Lung (tissue), 11 donors: ENCODE measurements at regions not wholly inside any gene's neighbourhood (a gene's known extent, or its start where the extent isn't known, plus 50 kb on each side); places are given as distances from the start of the nearest gene placed in this dataset.
A peak's percentile ranks its signal among the peaks of the same experiment; 100 is the strongest.

Source experiments
- ATAC-seq: fragments of 200-7000 bp; cut with Tn5 transposase; one replicate; pipeline ENCODE4 v1.9.1; 2020; ENCODE audit warnings: moderate number of reproducible peaks; ENCODE audit not compliant: insufficient read depth, low FRiP score
- DNase-seq, 3 donors: peaks; one replicate each; pipeline ENCODE4 v3.0.0-alpha.2; 2013 to 2017
- H3K27ac ChIP-seq, 2 donors: one replicate each; pipeline ENCODE4 v1.5.1; 2013; ENCODE audit warnings: mild to moderate bottlenecking in 2 of 2, moderate library complexity in 2 of 2, control low read depth in 1 of 2, inconsistent platforms in 1 of 2, low read depth in 1 of 2, low read length in 1 of 2
- H3K27me3 ChIP-seq, 3 donors: one replicate each; pipeline ENCODE4 v1.5.1; 2013; ENCODE audit warnings: low read length in 2 of 3; ENCODE audit not compliant: control insufficient read depth in 3 of 3, insufficient read depth in 3 of 3
- H3K36me3 ChIP-seq, 4 donors: one replicate each; pipeline ENCODE4 v1.5.1; 2013; ENCODE audit warnings: low read length in 4 of 4, mild to moderate bottlenecking in 1 of 4, moderate library complexity in 1 of 4; ENCODE audit not compliant: control insufficient read depth in 4 of 4, insufficient read depth in 4 of 4
- H3K4me1 ChIP-seq, 5 donors: one replicate each; pipeline ENCODE4 v1.5.1; 2013; ENCODE audit warnings: low read length in 5 of 5, mild to moderate bottlenecking in 2 of 5, moderate library complexity in 1 of 5; ENCODE audit not compliant: control insufficient read depth in 5 of 5, insufficient read depth in 5 of 5
- H3K4me3 ChIP-seq: one replicate; pipeline ENCODE4 v1.5.1; 2013; ENCODE audit warnings: mild to moderate bottlenecking, control low read depth, moderate library complexity
- H3K9ac ChIP-seq, 2 donors: one replicate each; pipeline ENCODE4 v1.5.1; 2013; ENCODE audit warnings: low read length in 2 of 2, control low read depth in 1 of 2; ENCODE audit not compliant: insufficient read depth in 1 of 2
- H3K9me3 ChIP-seq, 4 donors: one replicate each; pipeline ENCODE4 v1.5.1; 2013; ENCODE audit warnings: low read length in 3 of 4, mild to moderate bottlenecking in 1 of 4, moderate library complexity in 1 of 4; ENCODE audit not compliant: control insufficient read depth in 4 of 4, insufficient read depth in 3 of 4
- whole genome bisulfite sequencing, 2 donors: extraction: QIAGEN DNeasy Blood & Tissue Kit; methylation state at CpG; one replicate each; pipeline ENCODE4 v1.1.7; 2013; 5-methylcytosine and 5-hydroxymethylcytosine counted together
- TF ChIP-seq, protein P1 (sequence below): IDR thresholded peaks from 2 replicates; pipeline ENCODE4 v1.5.1; 2012; ENCODE audit warnings: mild to moderate bottlenecking; ENCODE audit errors: control extremely low read depth, extremely low read depth
- donor health status: control.
- donor health status: control.
- donor health status: Bipolar disorder and iron deficiency.
- donor health status: healthy.
- donor health status: DM: yes; HTN: yes; CAD: no.

DNA sequence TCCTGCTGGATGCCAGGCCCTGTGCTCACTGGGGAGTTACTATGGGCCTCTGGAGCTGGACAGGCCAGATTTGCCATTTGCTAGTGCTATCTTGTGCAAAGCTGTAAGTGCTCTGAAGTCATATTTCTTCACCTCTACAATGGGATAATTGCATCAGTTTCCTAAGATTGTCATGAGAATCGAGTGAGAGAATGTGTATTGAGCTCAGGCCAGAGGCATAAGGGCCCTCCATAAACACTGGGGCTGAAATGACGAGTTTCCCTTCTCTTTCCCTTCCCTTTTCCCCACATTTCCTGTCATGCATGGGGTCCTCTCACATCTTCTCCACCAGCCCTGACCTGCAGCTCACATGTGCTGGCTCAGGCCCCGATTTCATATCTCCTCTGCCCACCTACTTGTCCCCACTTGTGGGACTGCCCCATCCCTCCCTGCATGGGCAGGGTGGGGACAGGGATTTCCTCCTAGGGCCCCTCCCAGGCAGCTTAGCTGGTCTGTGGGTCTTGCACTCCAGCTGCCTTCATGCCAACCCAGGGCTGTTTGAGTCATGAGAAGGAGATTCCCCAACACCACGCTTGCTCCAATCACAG, 358.8 kb downstream of the MID1IP1 start:
- TF ChIP-seq, protein P1, sequence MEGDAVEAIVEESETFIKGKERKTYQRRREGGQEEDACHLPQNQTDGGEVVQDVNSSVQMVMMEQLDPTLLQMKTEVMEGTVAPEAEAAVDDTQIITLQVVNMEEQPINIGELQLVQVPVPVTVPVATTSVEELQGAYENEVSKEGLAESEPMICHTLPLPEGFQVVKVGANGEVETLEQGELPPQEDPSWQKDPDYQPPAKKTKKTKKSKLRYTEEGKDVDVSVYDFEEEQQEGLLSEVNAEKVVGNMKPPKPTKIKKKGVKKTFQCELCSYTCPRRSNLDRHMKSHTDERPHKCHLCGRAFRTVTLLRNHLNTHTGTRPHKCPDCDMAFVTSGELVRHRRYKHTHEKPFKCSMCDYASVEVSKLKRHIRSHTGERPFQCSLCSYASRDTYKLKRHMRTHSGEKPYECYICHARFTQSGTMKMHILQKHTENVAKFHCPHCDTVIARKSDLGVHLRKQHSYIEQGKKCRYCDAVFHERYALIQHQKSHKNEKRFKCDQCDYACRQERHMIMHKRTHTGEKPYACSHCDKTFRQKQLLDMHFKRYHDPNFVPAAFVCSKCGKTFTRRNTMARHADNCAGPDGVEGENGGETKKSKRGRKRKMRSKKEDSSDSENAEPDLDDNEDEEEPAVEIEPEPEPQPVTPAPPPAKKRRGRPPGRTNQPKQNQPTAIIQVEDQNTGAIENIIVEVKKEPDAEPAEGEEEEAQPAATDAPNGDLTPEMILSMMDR, result no peak
- ATAC-seq (no peak), DNase-seq (no peak)
- Histone ChIP-seq H3K9ac (no peak overlapping the region), H3K27me3 (peaks cover 0 to 49% (median 21%) of the 10 kb centered on the region in 3 donors), H3K4me1 (peaks cover 0 to 20% (median 0%) of the 10 kb centered on the region in 5 donors), H3K4me3 (no peak overlapping the region), H3K27ac (no peak overlapping the region), H3K36me3 (no peaks in the 10 kb centered on the region), H3K9me3 (peaks cover 0 to 2% (median 0%) of the 10 kb centered on the region in 4 donors)
- 53 to 74% methylated on average over 4 of the region's 4 CpGs for WGBS, 2 donors

DNA sequence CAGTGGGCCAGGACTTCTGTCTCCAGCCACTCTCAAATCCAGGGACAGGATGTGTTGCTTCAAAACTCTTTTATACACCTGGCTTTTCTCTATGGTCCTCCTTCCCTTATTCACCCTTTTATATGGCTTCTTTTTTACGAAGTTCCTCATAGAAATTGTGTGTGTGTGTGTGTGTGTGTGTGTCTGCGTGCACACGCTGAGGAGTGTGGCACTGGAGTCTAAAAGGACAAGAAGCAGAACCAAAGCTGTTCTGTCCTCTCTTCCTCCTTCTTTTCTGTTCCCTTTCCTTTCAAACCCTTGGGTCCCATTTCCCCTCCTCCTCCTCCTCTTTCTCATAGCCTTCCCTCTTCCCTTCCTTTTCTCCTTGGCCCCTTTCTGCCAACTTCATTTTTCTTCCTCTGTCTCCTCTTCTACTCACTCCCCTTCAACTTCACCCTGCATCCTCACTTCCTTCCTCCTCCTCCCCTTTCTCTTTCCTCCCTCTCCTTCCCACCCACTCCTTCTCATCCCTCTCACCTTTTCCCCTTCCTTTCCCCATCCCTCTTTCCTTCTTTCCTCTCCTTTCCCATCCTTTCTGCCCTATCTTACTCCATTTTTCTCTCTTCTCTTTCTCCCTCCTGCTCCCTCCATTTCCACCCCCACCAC, 360.5 kb downstream of the MID1IP1 start:
- WGBS, 2 donors, result 49 to 50% methylated on average over 3 of the region's 3 CpGs
- no peak for ATAC-seq

DNA sequence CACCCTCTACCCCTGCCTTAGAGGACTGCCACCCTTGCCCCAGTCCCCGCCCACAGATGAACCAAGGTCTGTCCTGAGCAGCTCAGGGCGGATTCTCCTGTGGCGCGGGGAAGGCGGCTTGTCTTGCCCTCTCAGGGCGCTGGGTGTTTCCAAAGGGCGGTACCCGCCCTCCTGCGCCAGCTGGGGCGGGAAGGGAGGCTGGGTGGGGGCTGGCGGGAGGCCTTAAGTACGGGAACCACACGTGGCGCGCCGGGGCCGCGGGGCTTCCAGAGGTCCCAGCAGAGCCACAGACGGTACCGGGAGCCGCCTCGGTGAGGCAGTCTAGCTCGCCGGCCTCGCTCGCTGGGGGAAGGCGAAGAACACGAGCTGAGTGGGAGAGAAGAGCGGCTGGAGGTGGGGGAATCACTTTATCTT, 361.1 kb downstream of the MID1IP1 start:
- Histone ChIP-seq H3K9ac (no peak overlapping the region), H3K36me3 (no peaks in the 10 kb centered on the region), H3K27ac (no peak overlapping the region), H3K4me1 (peaks cover 0 to 20% (median 0%) of the 10 kb centered on the region in 5 donors), H3K4me3 (no peak overlapping the region), H3K9me3 (peaks cover 0 to 2% (median 0%) of the 10 kb centered on the region in 4 donors), H3K27me3 (peaks cover 0 to 43% (median 21%) of the 10 kb centered on the region in 3 donors)
- TF ChIP-seq, protein P1, result no peak
- ATAC-seq, result peak; percentile 5
- peak; percentile 26 to 50 (median 40) for DNase-seq
- WGBS, 2 donors, result 6 to 21% methylated on average over 19 to 29 of the region's 29 CpGs

More for the DNA sequence above, 360.5 kb downstream of the MID1IP1 start:
- Histone ChIP-seq H3K27ac (no peak overlapping the region), H3K36me3 (no peaks in the 10 kb centered on the region), H3K27me3 (peaks cover 0 to 47% (median 21%) of the 10 kb centered on the region in 3 donors), H3K4me1 (peaks cover 0 to 20% (median 0%) of the 10 kb centered on the region in 5 donors), H3K4me3 (no peak overlapping the region), H3K9me3 (peaks cover 0 to 2% (median 0%) of the 10 kb centered on the region in 4 donors), H3K9ac (no peak overlapping the region)
- TF ChIP-seq, protein P1, result no peak
- DNase-seq, result no peak
